NCI-H748 treated with DMSO at 0.1 percent for 48 hours (cell line): ENCODE measurements at regions not wholly inside any gene's neighbourhood (a gene's known extent, or its start where the extent isn't known, plus 50 kb on each side); places are given as distances from the start of the nearest gene placed in this dataset.
A peak's percentile ranks its signal among the peaks of the same experiment; 100 is the strongest.

Source experiments
- DNase-seq: peaks from one replicate; lab custom pipeline; 2025; lab: John Stamatoyannopoulos, UW

GRCh38 chr9:16157651-16158050 lies 604.8 kb downstream of the CCDC171 start:
- no peak for DNase-seq

- no peak for DNase-seq
Observed at GRCh38 chr9:16158093-16158492, 605.2 kb downstream of the CCDC171 start.

- no peak for DNase-seq
Observed at GRCh38 chr9:16161483-16161882, 608.6 kb downstream of the CCDC171 start.

- DNase-seq: no peak
Observed at GRCh38 chr9:16170119-16170518, 617.3 kb downstream of the CCDC171 start.

- no peak for DNase-seq
Observed at GRCh38 chr9:16171911-16172310, 619.1 kb downstream of the CCDC171 start.

GRCh38 chr9:16172796-16173195 lies 620.0 kb downstream of the CCDC171 start:
- no peak for DNase-seq

GRCh38 chr9:16174915-16175314 lies 622.1 kb downstream of the CCDC171 start:
- no peak for DNase-seq

GRCh38 chr9:16175461-16175860 lies 622.6 kb downstream of the CCDC171 start:
- no peak for DNase-seq

GRCh38 chr9:16178294-16178693 lies 625.5 kb downstream of the CCDC171 start:
- DNase-seq: no peak

GRCh38 chr9:16179566-16179965 lies 626.7 kb downstream of the CCDC171 start:
- DNase-seq: no peak

GRCh38 chr9:16180091-16180490 lies 627.2 kb downstream of the CCDC171 start:
- no peak for DNase-seq

GRCh38 chr9:16180546-16180945 lies 627.7 kb downstream of the CCDC171 start:
- DNase-seq: no peak

GRCh38 chr9:16181539-16181938 lies 628.7 kb downstream of the CCDC171 start:
- no peak for DNase-seq

- no peak for DNase-seq
Observed at GRCh38 chr9:16182784-16183183, 629.9 kb downstream of the CCDC171 start.

GRCh38 chr9:16184964-16185646 lies 632.3 kb downstream of the CCDC171 start:
- no peak for DNase-seq

GRCh38 chr9:16191191-16191590 lies 638.3 kb downstream of the CCDC171 start:
- no peak for DNase-seq

GRCh38 chr9:16191691-16192402 lies 639.0 kb downstream of the CCDC171 start:
- peak; percentile 62 for DNase-seq

- DNase-seq: no peak
Observed at GRCh38 chr9:16192403-16193017, 639.7 kb downstream of the CCDC171 start.

GRCh38 chr9:16193066-16193465 lies 640.2 kb downstream of the CCDC171 start:
- no peak for DNase-seq

- no peak for DNase-seq
Observed at GRCh38 chr9:16196206-16196605, 643.4 kb downstream of the CCDC171 start.

- no peak for DNase-seq
Observed at GRCh38 chr9:16197578-16198370, 644.9 kb downstream of the CCDC171 start.

- DNase-seq: no peak
Observed at GRCh38 chr9:16198996-16199395, 646.2 kb downstream of the CCDC171 start.
